Left ventricle myocardium superior (tissue), 1 donor: ENCODE measurements at regions not wholly inside any gene's neighbourhood (a gene's known extent, or its start where the extent isn't known, plus 50 kb on each side); places are given as distances from the start of the nearest gene placed in this dataset.
A peak's percentile ranks its signal among the peaks of the same experiment; 100 is the strongest.
"Not testable (repeated sequence)": the region's sequence is repeated elsewhere in the genome, so short reads cannot be mapped to it uniquely, and the experiment has no call there.

Source experiments
- ATAC-seq: fragments of 200-7000 bp; cut with Tn5 transposase; one replicate; pipeline ENCODE4 v1.9.1; 2020; ENCODE audit warnings: mild to moderate bottlenecking, moderate library complexity
- DNase-seq: peaks from one replicate; pipeline ENCODE4 v3.0.0-alpha.2; 2020
- intact Hi-C: fragments of 100-400 bp; cut with micrococcal nuclease; formaldehyde crosslinking; loops from one replicate; pipeline ENCODE4 v1.11.0; 2022
- donor health status: DM: no; HTN: yes; CAD: no; lungs with severe emphysema.

- ATAC-seq (no peak), DNase-seq (no peak)
- intact Hi-C loops = no loop called here
These were observed 761.2 kb downstream of the TENT5A start for GRCh38 chr6:80991316-80991715.

GRCh38 chr6:80988892-80989291 lies 763.6 kb downstream of the TENT5A start:
- intact Hi-C loops = no loop called here
- ATAC-seq (no peak), DNase-seq (no peak)

GRCh38 chr6:80988286-80988685 lies 764.2 kb downstream of the TENT5A start:
- intact Hi-C loops = no loop called here
- DNase-seq (no peak), ATAC-seq (no peak)

GRCh38 chr6:80981226-80981625 lies 771.3 kb downstream of the TENT5A start:
- ATAC-seq, DNase-seq, intact Hi-C loops: not testable (repeated sequence)

- ATAC-seq (no peak), DNase-seq (no peak)
- intact Hi-C loops = no loop called here
These were observed 776.1 kb downstream of the TENT5A start for GRCh38 chr6:80976336-80976735.

GRCh38 chr6:80974579-80974978 lies 777.9 kb downstream of the TENT5A start:
- intact Hi-C loops = no loop called here
- no peak for DNase-seq
- ATAC-seq = no peak

GRCh38 chr6:80969439-80969838 lies 783.0 kb downstream of the TENT5A start:
- ATAC-seq = no peak
- DNase-seq = no peak
- intact Hi-C loops = no loop called here

GRCh38 chr6:80967609-80968008 lies 784.9 kb downstream of the TENT5A start:
- intact Hi-C loops = no loop called here
- no peak for ATAC-seq

GRCh38 chr6:80962382-80962781 lies 790.1 kb downstream of the TENT5A start:
- DNase-seq (no peak), ATAC-seq (no peak)
- intact Hi-C loops = no loop called here

More at GRCh38 chr6:80967609-80968008, 784.9 kb downstream of the TENT5A start:
- DNase-seq = no peak

- no peak for ATAC-seq
- intact Hi-C loops = no loop called here
These were observed 791.3 kb downstream of the TENT5A start for GRCh38 chr6:80961166-80961565.

GRCh38 chr6:80959034-80959433 lies 793.4 kb downstream of the TENT5A start:
- ATAC-seq = peak; percentile 57
- intact Hi-C loops = no loop called here
- no peak for DNase-seq

More at GRCh38 chr6:80961166-80961565, 791.3 kb downstream of the TENT5A start:
- no peak for DNase-seq

GRCh38 chr6:80956898-80957297 lies 795.6 kb downstream of the TENT5A start:
- DNase-seq = no peak
- ATAC-seq = peak; percentile 91
- intact Hi-C loops = no loop called here

GRCh38 chr6:80952479-80952878 lies 800.0 kb downstream of the TENT5A start:
- intact Hi-C loops, ATAC-seq, DNase-seq: not testable (repeated sequence)

GRCh38 chr6:80946402-80946801 lies 806.1 kb downstream of the TENT5A start:
- ATAC-seq = no peak
- intact Hi-C loops = no loop called here

GRCh38 chr6:80942911-80943310 lies 809.6 kb downstream of the TENT5A start:
- ATAC-seq = no peak
- DNase-seq = no peak
- intact Hi-C loops = no loop called here

More at GRCh38 chr6:80946402-80946801, 806.1 kb downstream of the TENT5A start:
- no peak for DNase-seq

GRCh38 chr6:80940976-80941375 lies 811.5 kb downstream of the TENT5A start:
- no peak for ATAC-seq
- intact Hi-C loops = no loop called here
- DNase-seq = no peak

- ATAC-seq (no peak), DNase-seq (no peak)
- intact Hi-C loops = no loop called here
These were observed 811.9 kb downstream of the TENT5A start for GRCh38 chr6:80940571-80940970.

- DNase-seq (no peak), ATAC-seq (no peak)
- intact Hi-C loops = no loop called here
These were observed 812.6 kb downstream of the TENT5A start for GRCh38 chr6:80939898-80940297.

- no peak for ATAC-seq
- DNase-seq = no peak
- intact Hi-C loops = no loop called here
These were observed 813.0 kb downstream of the TENT5A start for GRCh38 chr6:80939480-80939879.

- DNase-seq = no peak
- intact Hi-C loops = no loop called here
- no peak for ATAC-seq
These were observed 814.4 kb downstream of the TENT5A start for GRCh38 chr6:80938131-80938530.

- intact Hi-C loops = no loop called here
- DNase-seq = no peak
- no peak for ATAC-seq
These were observed 820.1 kb downstream of the TENT5A start for GRCh38 chr6:80932359-80932758.

- intact Hi-C loops = no loop called here
- DNase-seq (no peak), ATAC-seq (no peak)
These were observed 822.1 kb downstream of the TENT5A start for GRCh38 chr6:80930376-80930775.
